NCI-H226 (cell line): ENCODE measurements at regions not wholly inside any gene's neighbourhood (a gene's known extent, or its start where the extent isn't known, plus 50 kb on each side); places are given as distances from the start of the nearest gene placed in this dataset.
"Not testable (repeated sequence)": the region's sequence is repeated elsewhere in the genome, so short reads cannot be mapped to it uniquely, and the experiment has no call there.

Source experiments
- DNase-seq: peaks from one replicate; pipeline ENCODE4 v3.0.0-alpha.2; 2015

DNA sequence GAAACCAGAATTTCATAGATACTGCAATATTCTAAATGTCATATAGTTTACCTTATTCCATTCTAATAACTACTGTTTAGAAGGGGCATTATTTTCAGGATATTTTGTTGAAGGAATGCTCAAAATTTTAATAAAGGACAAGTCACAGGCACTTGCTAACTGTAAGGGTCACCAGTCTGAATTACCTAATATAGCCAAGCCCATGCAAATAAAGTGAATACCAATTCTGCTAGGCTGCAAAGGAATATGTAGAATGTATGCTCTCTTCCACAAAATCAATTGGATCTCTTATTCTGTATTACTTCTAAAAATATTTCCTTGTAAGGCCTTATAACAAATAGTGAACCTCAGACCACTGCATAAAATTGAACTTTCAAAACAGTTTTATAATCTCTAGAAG, 52.3 kb upstream of the FAT4 start:
- DNase-seq: no peak

GRCh38 chr4:125262079-125262478, 52.7 kb upstream of the FAT4 start:
- no peak for DNase-seq

DNA sequence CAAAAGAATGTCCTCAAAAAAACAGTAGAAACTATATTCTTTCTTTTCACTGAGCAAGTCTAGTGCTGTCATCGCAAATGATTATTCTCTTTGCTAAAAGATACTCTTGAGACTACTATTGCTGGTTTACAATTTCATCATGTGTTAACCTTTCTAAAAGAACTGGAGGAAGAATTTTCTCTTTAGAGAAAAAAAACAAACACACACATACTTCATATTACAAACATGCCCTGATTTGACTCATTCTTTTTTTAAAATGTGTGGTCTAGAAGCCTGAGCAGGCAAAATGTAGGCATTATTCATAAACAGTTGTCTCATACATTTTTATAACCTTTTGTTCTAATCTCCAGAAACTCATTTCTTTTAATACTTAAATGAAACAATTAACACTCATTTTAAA, 60.6 kb upstream of the FAT4 start:
- DNase-seq: no peak

- no peak for DNase-seq
These were observed 69.8 kb upstream of the FAT4 start for GRCh38 chr4:125244848-125245450.

- DNase-seq: no peak
These were observed 70.9 kb upstream of the FAT4 start for GRCh38 chr4:125243789-125244397.

DNA sequence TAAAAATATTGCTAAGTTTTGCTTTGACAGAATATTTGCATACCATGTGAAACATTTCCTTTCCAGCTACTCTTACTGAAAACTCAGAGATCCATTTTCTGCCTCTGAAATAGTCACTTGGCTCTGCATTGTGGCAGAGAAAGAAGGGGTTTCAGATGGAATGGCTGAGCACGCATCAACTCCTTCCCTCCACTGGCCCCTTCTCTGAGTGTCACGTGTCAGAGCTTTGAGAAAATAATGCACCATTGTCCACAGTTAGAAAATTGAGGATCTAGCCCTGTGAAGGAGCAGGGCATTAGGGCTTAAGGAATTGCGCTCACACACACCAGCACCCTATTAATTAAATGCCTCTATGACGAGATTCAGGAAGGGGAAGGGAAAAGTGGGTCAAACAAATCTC, 78.8 kb upstream of the FAT4 start:
- no peak for DNase-seq

DNA sequence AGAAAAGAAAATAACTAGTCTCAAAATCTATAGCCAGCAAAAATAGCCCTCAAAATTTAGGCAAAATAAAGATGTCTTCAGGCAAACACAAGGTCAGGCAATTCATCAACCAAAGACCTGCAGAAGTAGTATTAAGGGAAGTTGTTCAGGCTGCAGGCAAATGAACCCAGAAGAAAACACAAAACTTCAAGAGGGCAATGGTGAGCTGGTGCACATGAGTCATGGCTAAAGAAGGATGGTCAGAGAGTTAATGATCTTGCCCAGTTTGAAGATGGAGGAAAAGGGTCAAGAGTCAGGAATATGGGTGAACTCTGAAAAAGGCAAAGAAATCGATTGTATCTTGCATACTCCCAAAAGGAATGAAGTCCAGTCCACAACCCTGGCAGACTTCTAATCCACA, 83.1 kb upstream of the FAT4 start:
- no peak for DNase-seq

DNA sequence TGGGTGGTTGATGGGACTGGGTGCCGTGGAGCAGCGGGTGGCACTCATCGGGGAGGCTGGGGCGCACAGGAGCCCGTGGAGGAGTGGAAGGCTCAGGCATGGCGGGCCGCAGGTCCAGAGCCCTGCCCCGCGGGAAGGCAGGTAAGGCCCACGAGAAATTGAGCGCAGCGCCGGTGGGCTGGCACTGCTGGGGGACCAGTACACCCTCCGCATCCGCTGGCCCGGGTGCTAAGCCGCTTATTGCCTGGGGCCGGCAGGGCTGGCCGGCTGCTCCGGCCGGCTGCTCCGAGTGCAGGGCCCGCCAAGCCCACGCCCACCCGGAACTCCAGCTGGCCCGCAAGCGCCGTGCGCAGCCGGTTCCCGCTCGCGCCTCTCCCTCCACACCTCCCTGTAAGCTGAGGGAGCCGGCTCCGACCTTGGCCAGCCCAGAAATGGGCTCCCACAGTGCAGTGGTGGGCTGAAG, 85.1 kb upstream of the FAT4 start:
- DNase-seq: no peak

- DNase-seq: no peak
These were observed 88.9 kb upstream of the FAT4 start for GRCh38 chr4:125225806-125226205.

- DNase-seq: no peak
These were observed 114.2 kb upstream of the FAT4 start for GRCh38 chr4:125200556-125200955.

- DNase-seq: no peak
These were observed 115.8 kb upstream of the FAT4 start for GRCh38 chr4:125198916-125199315.

GRCh38 chr4:125191874-125192459, 122.8 kb upstream of the FAT4 start:
- not testable (repeated sequence) for DNase-seq

DNA sequence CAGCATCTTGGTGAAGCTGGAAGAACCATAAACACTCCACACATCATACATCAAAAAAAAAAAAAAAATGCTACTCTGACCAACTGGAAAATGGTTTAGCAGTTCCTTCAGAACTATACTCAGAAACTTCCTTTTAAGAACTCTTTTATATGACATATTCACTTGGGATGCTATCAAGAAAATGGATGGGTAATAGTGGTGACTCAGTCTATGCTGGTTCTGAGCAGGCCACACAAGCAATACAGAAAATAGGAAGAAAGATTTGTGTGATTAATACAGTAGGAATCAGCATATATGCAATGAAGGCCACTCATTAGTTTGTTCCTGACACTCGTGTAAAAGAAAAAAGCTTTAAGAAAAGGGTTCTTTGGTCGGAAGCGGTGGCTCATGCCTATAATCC, 123.5 kb upstream of the FAT4 start:
- peak; percentile 22 for DNase-seq

DNA sequence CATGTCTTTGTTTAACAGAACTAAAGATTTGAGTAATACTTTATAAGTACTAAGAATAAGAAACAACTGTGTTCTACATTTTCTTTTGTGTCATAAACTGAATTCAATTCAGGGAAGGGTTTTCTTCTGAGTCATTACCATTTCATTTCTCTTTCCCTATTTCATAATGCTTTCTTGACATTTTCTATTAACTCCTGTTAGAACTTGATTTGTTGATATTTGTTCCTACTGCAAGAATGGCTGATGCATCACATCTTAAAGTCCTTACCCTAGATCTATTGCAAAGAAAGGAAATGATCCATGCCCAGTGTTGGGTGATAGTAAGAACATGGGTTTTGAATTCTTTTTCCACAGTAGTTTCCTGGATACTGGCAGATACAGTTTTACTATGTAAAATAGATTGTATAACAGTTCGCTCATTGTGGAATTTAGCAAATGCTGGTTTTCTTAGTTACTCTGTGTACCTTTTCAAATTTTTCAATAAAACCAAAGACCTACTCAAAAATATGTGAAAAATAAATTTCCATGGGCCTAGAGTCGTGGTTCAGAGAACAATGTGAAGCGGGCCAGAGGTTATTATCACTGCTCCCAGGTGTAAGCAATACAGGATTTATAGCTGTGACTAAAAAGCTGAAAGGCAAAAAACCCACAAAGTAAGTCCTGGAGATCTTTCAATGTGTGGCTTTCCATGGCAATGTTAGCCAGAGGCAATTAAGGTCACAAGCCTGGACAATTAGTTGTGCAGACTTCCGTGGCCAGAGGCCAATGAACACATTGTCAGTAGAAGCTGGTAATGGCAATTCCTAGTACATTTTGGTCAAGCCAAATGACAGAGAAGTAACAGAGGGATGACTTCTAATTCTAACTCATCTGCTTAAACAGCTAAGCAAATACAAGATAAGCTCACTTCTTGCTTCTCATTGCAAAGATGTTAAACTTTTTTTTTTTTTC, 127.3 kb upstream of the FAT4 start:
- peak; percentile 40 for DNase-seq

- no peak for DNase-seq
These were observed 130.6 kb upstream of the FAT4 start for GRCh38 chr4:125184116-125184515.

DNA sequence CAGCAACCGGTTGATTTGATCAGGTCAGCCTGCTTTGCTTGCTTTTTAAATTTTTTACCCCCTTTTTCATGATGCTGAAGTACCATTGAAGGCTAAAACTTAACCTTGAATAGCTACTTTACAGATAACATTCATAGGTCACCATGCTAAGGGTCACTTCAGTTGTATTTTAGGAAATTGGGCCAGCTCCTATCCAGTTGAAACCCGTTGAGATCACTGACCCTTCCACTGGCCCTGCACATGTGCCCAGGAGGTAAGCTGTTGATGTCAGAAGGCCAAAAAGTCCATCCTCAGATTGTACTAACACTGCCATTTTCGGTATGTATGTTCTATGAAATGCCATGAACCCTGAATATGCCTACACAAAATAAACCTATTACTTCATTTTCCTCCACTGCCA, 133.0 kb upstream of the FAT4 start:
- no peak for DNase-seq

GRCh38 chr4:125179727-125180126, 135.0 kb upstream of the FAT4 start:
- no peak for DNase-seq

GRCh38 chr4:125169192-125169591, 145.6 kb upstream of the FAT4 start:
- no peak for DNase-seq

GRCh38 chr4:125168531-125168930, 146.2 kb upstream of the FAT4 start:
- DNase-seq: peak; percentile 17

DNA sequence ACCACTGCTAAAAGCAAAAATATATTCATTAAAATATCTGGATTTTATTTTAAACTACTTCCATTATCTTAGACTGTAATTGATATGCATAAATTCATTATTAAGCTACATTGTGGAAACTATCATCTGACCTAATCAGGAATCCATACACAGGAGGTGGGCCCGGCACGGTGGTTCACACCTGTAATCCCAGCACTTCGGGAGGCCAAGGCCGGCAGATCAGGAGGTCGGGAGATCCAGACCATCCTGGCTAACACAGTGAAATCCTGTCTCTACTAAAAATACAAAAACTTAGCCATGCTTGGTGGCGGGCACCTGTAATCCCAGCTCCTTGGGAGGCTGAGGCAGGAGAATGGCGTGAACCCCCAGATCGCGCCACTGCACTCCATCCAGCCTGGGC, 148.7 kb upstream of the FAT4 start:
- not testable (repeated sequence) for DNase-seq

DNA sequence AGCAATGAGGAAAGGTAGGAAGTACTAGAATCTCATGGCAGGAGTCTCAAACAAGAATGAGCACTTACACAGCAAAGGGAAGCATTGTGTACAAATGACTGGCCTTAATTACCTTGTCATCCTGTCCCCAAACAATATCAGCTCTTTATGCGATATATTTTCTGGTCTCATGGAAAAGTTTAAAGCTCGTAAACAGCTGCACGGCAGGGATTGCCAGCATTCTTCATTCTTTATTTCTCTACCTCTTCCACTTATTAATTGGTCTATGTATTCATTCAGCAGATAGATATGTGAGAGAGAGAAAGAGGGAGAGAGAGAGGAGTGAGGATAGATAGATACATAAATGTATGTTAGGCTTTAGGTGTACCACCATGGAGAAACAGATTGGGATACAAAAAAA, 155.8 kb upstream of the FAT4 start:
- DNase-seq: no peak

DNA sequence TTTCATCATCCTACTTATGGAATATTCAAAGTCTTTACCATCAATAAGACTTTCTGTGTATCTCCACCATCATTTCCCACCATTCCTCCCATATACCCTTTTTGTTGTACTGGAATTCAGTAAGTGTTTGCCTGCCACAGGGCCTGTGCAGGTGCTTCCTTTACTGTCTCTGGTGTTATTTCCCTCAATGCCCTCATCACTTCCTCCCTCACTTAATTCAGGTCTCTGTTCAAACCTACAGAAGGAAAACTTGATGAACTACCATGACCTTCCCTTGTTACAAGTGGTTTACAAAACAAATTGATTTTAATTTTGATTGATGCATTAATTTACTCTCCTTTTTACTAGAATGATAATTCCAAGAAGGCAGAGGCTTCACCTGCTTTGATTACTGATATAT, 159.5 kb upstream of the FAT4 start:
- DNase-seq: no peak

- DNase-seq: peak; percentile 32
These were observed 173.7 kb upstream of the FAT4 start for GRCh38 chr4:125140966-125141495.
